AG08395 (cell line): ENCODE measurements at regions not wholly inside any gene's neighbourhood (a gene's known extent, or its start where the extent isn't known, plus 50 kb on each side); places are given as distances from the start of the nearest gene placed in this dataset.
"Not testable (repeated sequence)": the region's sequence is repeated elsewhere in the genome, so short reads cannot be mapped to it uniquely, and the experiment has no call there.

Experiments used
- DNase-seq: peaks from one replicate; pipeline ENCODE4 v3.0.0; 2012; ENCODE audit warnings: mixed read lengths, low spot score

- no peak for DNase-seq
Measured at GRCh38 chrX:40414335-40414734, 166.4 kb upstream of the ATP6AP2 start.

DNA sequence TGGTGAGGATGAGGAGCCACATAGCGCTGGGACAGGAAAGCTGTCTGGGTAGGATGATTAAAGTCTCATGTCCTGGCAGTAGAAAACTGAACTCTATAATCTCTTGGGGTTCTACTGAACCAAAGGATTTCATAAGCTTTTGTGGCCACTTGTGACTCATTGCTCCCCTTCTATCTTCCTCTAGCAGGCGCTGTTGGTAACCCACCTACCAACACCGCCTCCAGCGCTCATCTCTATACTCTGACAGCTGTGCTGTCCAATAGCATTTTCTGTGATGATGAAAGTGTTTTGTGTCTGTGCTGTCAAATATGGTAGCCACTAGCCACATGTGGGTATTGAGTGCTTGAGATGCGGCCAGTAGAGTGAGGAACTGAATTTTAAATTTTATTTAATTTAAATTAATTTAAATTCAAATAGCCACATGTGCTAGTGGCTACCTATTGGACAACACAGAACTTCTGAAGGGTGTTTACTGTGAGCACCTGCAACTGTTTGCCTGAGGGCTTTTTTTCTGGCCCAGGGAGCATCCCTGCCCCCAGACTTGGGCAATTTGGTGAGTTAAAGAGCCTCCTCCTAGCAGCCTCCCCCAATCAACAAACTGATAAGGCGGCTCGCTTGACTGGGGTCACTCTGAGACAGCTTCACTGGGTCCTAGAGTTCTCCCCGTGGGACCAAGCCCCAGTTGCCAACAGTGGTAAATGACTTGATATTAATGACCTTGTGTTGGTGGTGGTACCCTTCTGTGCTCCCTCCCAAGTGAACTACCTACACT is 169.2 kb upstream of the ATP6AP2 start:
- no peak for DNase-seq

DNA sequence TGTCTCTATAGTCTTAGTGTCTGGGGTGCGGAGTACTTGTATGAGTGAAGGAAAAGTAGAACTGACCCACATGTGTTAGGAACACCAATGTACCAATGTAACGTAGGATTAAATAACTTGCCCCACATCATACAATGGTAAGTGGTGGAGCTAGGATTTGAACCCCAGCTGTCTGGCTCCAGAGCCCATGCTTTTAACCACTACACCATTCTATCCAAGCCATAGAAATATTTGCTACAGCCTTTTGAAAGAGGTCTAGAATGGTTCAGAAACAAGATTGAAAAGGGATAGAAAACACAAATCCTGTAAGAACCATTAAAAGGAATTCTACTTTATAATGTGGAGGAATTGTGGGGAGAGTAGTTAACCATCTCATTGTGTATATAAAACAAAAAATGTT is 169.9 kb upstream of the ATP6AP2 start:
- DNase-seq, result no peak

GRCh38 chrX:40406330-40406859 is 174.4 kb upstream of the ATP6AP2 start:
- no peak for DNase-seq

DNA sequence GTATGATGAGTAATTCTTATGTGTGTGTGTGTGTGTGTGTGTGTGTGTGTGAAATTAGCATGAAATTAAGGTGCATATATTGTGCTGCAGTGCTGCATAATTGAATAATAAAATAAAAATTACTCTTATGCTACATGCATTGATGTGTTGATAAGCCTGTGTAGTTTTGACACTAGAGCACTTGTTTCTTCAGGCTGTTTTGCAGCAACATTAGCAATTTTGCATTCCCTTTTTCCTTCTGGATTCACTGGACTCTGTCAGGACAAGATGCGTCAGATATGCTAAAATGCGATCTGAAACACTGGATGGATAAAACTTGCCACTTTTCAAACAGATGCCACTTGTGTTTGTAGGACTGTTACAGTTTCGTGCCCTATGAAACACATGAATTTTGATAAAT is 175.4 kb upstream of the ATP6AP2 start:
- no peak for DNase-seq

- DNase-seq, result no peak
Measured at GRCh38 chrX:40403757-40404156, 177.0 kb upstream of the ATP6AP2 start.

DNA sequence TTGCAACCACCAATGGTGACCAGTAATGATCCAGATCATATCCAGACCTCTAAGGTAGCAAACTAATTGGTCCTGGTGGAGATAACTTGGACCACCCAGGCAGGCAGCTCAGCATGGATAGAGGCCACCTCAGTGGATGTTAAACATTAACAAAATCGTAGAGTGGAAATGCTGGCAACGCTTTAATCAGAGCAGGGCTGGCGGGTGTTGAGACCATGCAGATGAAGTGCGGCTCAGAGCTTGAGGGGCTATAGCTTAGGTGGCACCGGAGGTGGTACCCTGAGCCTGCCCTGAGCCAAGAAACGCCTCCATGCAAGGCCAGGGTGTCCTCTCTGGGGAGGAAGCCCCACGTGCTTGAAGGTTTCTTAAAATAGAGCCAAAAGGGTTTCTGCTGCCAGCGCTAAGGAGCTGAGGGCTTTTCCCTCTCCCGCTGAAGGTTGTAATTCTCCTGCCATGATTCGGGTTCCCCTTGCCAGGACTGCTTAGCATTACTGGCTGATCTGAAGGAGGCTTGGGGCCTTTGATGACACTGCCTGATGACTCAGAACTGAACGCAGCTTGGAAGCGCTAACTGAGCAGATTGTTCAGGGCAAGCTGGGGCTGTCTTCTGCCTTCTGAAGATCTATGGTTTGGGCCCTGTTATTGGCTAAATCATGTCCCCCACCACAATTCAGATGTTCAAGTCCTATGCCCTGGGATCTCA is 177.8 kb upstream of the ATP6AP2 start:
- DNase-seq, result peak; percentile 78

DNA sequence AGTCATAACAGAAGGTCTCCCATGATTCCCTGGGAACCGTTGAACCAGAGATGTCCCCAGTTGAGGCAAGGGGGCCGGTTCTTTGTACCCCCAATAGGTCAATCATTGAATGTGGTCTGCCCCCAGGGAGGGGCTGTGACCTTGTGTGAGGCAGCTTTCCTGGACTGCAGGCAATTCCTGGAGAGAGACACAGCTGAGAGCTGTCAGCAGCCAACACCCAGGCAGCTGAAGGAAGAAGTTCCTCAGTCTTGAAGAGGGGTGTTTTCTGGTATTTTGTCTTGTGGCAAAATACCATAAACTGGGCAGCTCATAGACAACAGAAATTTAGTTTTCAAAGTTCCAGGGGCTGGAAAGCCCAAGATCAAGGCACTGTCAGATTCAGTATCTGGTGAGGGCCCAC is 185.7 kb upstream of the ATP6AP2 start:
- DNase-seq, result no peak

DNA sequence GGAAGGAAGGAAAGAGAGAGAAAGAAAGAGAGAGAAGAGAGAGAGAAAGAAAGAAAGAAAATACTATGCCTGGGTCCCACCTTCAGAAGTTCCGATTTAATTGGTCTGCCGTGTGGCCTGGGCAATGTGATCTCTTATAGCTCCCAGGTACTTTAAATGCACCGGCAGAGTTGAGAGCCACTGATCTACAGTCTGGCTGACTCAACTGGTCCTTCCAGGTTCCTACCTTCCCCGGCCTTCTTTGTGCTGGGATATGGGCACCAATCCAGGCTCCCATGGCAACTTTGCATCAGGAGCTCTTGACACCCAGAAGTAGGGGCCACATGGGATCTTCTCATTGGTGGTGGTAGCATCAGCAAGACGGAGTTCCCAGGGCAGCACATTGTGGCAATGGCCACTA is 186.5 kb upstream of the ATP6AP2 start:
- no peak for DNase-seq

GRCh38 chrX:40392599-40392998 is 188.2 kb upstream of the ATP6AP2 start:
- no peak for DNase-seq

- DNase-seq, result no peak
Measured at GRCh38 chrX:40391662-40392061, 189.1 kb upstream of the ATP6AP2 start.

GRCh38 chrX:40389555-40389954 is 191.2 kb upstream of the ATP6AP2 start:
- DNase-seq, result no peak

- no peak for DNase-seq
Measured at GRCh38 chrX:40388441-40388840, 192.3 kb upstream of the ATP6AP2 start.

- not testable (repeated sequence) for DNase-seq
Measured at GRCh38 chrX:40387869-40388268, 192.9 kb upstream of the ATP6AP2 start.

DNA sequence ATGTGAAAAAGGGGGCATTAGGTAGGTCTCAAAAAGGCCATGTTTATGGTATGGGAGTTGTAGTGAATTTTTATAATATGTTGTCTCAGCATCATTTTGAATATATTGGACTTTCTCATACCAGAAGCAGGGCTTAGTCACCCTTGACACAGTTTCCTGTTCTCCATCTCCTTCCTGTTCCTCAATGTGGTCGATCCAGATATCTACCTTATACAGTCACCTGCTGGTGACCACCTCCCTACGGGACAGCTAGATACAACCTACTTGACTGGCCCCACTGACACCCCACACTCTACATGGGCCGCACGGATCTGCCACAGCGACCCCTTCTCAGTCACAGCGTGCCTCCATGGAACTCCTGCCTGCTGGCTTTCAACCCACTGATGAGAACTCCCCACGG is 193.5 kb upstream of the ATP6AP2 start:
- DNase-seq, result not testable (repeated sequence)

- no peak for DNase-seq
Measured at GRCh38 chrX:40385682-40386081, 195.1 kb upstream of the ATP6AP2 start.

GRCh38 chrX:40385256-40385655 is 195.5 kb upstream of the ATP6AP2 start:
- no peak for DNase-seq

DNA sequence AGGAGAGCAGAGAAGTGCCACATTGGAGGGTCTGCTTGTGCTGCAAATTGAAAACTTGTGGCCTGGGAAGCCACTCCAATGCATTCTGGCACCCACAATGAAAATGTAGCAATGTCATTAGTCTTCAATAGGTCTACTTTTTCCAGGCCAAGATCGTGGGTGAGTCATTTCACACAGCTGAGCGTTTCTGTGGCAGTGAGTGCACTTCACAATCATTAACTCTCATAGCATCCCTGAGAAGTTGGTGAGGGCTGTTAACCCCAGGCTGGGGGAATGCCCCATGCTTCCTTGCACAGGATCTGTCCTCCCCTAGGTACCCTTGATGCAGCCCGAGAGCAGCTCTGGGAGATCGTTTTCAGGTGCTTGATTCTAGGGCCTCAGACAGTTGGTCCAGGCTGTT is 196.8 kb upstream of the ATP6AP2 start:
- no peak for DNase-seq

GRCh38 chrX:40383360-40383759 is 197.4 kb upstream of the ATP6AP2 start:
- DNase-seq, result no peak

- no peak for DNase-seq
Measured at GRCh38 chrX:40380655-40381488, 199.9 kb upstream of the ATP6AP2 start.

DNA sequence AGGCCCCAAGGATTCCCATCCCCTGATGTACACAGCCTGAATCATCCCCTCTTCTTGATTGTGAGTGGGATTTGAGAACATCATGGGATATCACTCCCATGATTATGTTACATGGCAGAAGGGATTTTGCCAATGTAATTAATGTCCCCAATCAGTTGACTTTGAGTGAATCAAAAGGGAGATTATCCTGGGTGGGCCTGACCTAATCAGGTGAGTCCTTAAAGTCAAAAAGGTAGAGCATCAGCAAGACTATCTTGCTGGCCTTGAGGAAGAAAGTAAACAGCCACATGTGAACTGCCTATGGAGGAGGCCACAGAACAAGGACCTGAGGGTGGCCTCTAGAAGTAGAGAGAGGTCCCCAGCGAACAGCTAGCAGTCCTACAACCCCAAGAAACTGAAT is 203.1 kb upstream of the ATP6AP2 start:
- no peak for DNase-seq

DNA sequence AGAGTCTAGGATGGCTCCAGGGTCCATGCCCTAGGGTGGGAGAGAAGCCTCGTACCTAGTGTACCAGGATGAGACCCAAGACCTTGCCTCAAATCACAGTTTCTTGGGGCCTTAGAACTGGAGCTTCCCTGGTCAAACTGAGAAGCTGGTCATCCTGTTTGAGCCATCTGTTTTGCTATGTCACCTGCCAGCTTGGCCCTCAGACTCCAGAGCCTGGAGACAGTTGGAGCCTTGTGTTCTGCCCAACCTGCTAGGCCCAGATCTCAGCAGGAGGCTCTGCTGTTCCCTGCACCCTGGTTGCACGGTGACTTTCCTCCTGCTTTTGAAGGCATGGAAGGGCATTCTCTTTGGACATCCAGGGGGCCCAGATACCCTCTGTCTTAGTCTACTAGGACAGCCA is 206.3 kb upstream of the ATP6AP2 start:
- no peak for DNase-seq

DNA sequence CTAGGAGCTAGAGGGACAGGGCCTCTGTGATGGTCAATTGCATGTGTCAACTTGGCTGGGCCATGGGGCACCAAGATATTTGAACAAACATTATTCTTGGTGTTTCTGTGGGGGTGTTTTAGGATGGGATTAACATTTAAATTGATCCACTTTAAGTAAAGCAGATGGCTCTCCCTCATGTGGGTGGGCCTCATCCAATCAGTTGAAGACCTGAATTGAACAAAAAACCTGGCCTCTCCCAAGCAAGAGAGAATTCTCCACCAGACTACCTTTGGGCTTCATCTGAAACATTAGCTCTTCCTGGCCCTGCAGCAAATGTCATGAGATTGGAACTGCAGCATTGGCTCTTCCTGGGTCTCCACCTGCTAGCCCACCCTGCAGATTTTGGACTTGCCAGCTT is 207.1 kb upstream of the ATP6AP2 start:
- DNase-seq, result no peak
